ENCODE measurements at regions not wholly inside any gene's neighbourhood (a gene's known extent, or its start where the extent isn't known, plus 50 kb on each side); places are given as distances from the start of the nearest gene placed in this dataset.
A peak's percentile ranks its signal among the peaks of the same experiment; 100 is the strongest.

DNA sequence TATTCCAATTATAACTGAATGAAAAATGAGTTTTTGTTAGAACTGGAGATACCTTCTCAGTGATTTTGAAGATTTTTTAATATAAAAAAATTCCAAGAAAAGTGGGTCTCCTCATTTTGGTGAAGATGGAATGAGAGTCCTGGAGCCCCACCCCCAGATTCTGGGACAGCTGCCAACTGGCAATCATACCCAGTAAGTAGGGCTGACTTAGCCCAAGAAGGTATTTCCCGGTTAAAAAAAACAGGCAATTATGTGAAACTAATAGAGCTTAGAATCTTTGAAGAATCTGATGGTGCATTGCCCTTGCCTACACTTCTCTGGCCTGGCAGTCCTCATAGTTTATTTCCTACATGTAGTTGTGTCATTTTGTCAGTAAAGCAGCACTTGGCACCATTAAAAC, 52.8 kb upstream of the VWDE start:
- TF ChIP-seq, protein P1, sequence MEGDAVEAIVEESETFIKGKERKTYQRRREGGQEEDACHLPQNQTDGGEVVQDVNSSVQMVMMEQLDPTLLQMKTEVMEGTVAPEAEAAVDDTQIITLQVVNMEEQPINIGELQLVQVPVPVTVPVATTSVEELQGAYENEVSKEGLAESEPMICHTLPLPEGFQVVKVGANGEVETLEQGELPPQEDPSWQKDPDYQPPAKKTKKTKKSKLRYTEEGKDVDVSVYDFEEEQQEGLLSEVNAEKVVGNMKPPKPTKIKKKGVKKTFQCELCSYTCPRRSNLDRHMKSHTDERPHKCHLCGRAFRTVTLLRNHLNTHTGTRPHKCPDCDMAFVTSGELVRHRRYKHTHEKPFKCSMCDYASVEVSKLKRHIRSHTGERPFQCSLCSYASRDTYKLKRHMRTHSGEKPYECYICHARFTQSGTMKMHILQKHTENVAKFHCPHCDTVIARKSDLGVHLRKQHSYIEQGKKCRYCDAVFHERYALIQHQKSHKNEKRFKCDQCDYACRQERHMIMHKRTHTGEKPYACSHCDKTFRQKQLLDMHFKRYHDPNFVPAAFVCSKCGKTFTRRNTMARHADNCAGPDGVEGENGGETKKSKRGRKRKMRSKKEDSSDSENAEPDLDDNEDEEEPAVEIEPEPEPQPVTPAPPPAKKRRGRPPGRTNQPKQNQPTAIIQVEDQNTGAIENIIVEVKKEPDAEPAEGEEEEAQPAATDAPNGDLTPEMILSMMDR (conservative IDR thresholded peaks at IDR 0.05) = no peak
- no peak overlapping the region for H3K27ac ChIP-seq

DNA sequence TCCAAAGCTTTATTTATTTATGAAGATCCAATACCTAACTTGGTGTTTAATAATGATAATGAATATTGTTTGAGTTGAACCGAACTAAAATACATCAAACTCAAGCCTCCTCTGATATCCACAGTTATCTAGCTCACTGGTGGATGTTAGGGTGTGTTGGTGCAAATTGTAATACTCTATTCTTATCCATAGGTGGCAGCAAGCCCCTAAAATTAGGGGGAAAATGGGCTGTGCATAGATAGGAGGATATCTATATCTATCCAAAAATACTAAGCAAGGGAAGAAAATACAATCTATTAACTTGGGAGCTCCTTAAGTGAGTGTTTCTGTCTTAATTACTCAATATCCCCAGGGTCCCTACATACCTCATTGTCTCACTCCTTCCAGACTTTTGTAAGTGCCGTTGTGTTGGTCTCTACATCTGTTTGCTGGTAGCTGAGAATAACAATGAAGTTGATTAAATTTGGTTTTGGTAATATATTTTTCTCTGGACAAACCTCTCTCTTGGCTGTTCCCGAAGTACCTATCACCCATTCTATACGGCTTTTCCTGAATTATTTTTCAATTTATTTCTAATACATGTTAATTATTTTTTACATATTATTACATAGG, 55.0 kb upstream of the VWDE start:
- no peak overlapping the region for H3K27ac ChIP-seq
- TF ChIP-seq, protein P1 (conservative IDR thresholded peaks at IDR 0.05) = peak; percentile 83

DNA sequence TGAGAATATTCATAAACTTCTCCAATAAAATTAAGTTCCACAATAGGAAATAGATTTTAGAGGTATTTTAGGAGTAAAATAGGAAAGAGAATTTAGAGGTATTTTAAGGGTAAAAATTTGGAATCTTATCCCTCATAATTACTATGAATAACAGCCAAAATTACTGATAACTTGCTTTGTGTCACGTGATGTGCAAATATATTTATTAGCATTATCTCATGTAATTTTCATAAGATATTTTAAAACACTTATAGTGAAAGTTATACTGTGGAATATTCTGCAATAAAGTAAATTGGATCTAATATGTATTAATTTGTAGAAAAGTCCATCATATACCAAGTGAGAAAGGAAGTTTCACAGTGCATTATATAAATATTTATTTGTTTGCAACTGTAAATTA, 64.2 kb upstream of the VWDE start:
- TF ChIP-seq, protein P1 (conservative IDR thresholded peaks at IDR 0.05) = no peak
- no peak overlapping the region for H3K27ac ChIP-seq

DNA sequence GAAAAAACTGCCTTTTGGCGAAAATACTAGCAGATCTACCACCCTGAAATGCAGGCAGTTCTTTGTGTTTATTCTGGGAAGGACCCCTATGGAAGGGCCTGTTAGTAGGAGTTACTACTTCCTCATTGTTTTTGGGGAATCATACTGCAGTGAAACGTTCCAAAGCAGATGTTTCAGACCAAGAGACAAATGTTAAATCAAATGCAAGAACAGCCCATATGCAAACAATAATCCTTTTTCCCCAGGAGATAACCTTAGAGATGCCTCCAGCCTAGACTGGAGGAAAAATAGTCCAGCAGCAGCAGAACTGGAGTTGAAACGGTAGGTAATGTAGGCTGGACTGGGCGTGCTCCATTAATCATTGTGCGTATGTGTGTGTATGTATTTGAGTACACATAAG, 65.9 kb upstream of the VWDE start:
- TF ChIP-seq, protein P1 (conservative IDR thresholded peaks at IDR 0.05) = no peak
- H3K27ac ChIP-seq = no peak overlapping the region

DNA sequence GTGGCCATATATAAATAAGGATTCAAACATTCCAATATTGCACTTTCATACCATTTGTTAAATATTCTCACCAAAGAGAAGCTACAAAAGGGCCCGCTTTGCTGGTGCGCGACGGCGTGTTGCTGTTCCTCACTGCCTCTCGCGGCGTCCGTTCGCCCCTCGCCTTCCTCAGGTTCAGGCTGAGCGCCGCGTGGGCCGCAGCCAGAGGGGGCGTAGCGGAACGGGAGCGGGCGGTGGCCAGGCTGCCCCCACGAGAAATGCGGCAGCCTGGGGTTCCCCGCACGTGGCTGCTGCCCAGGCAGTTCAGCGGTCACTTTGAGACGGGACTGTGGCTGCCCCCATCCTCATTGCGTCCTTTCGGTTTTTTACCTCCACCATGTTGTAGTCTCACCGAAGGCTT, 67.3 kb upstream of the VWDE start:
- H3K27ac ChIP-seq = no peak overlapping the region
- TF ChIP-seq, protein P1 (conservative IDR thresholded peaks at IDR 0.05) = no peak

DNA sequence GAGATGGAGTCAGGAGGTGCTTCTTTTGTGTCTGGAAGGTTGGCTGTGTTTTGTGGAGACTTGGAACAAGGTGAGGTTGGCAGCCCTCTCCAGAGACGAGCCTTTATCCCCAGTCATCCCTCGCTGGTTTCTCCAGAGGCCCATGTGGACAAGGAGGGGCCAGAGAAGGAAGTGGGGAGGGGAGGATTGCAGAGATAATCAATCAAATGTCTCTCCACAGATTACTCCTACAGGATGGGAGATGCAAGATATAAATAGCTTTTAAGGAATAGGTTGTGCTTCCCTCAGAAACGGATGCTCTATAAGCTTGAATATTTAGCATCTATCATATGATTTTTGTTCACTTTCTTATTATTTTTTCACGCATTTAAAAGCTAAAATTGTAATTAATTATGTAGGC, 70.4 kb upstream of the VWDE start:
- TF ChIP-seq, protein P1 (conservative IDR thresholded peaks at IDR 0.05) = no peak
- no peak overlapping the region for H3K27ac ChIP-seq

DNA sequence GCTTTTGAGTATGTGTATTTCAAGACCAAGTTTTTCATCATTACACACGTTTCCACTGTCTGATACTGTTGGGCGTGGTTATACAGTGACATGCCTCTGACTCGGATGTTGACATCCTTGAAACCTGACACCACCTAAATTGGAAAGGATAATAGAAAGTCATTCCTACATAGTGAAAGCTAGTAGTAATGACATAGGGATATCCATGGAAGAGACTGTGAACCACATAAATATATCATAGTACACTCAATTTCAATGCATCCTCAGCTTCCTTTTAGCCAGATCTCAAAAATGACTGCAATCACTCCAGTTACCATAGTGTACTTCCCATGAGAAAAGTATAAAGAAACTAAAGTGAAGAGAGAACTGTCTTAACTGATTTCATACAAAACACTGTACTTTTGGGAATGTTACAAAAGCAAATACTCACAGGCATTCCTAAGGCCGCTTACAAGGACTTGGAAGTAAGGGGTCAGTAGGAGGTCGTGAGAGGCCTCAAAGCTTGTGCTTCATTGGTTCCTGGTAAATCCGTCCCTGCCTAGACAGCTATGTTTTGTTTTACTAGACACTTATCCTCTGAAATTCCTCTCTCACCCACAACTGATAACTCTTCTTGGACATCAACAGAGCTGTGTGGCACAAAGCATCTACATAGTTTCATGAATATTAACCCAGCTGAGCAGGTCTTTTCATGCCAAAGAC, 71.8 kb upstream of the VWDE start:
- no peak overlapping the region for H3K27ac ChIP-seq
- TF ChIP-seq, protein P1 (conservative IDR thresholded peaks at IDR 0.05) = no peak
